ENCODE measurements at regions not wholly inside any gene's neighbourhood (a gene's known extent, or its start where the extent isn't known, plus 50 kb on each side); places are given as distances from the start of the nearest gene placed in this dataset.

GRCh38 chr21:22743085-22743484 is 1744.9 kb downstream of the NCAM2 start:
- TF ChIP-seq CTCF (conservative IDR thresholded peaks at IDR 0.05) (no peak), EZH2 (IDR thresholded peaks at IDR 0.05; ENCODE audit: low read depth) (no peak)
